ENCODE measurements at regions not wholly inside any gene's neighbourhood (a gene's known extent, or its start where the extent isn't known, plus 50 kb on each side); places are given as distances from the start of the nearest gene placed in this dataset.

DNA sequence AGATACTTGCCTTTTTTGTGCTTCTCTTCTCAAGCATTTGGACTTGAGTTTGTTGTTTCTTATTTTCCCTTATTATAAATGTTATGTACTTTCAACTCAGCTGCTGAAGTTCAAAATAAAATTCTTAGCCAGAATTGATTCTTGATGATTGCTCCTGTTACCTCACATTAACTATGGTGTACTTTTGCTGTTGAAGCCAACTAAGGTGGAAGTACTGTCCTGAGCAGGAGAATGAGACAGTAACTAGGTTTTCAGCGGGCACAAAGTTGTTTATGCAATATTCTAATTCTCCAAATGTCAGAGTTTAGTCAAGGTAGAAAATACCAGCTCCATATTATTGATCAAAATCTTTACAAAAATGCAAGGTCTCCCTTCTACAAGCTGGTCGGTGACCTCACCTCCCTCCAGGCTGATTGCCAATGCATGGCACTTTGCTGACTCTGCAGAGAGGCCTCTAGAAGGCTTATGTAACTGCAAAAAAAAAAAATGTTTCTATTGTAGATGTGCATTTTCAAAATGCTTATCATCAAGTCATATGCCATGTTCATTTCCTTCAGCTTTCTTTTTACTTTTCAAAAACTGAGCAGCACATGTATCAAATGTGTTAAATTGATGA, 1783.5 kb upstream of the WWC1 start:
- H3K36me3 ChIP-seq (ENCODE audit: low read depth): no peaks in the 10 kb centered on the region
- ATAC-seq (ENCODE audit: low read depth): no peak

DNA sequence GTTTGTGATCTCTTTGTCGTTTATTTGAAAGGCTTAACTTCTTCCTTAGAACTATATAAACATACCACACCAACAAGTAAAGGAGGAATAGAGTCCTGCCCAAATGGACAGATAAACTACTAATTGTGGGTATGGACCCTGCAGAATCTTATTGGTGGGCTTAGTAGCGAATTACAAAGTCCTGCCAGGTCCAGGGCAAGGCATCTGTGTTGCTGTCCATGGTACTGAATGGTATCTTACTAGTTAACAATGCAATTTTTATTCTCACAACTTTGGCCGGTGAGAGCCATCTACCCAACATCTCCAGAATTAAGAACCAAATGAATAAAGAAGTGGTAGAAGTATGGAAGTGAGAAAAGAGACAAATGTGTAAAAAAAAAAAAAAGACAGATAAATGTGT, 1782.4 kb upstream of the WWC1 start:
- no peak overlapping the region for H3K27ac ChIP-seq (ENCODE audit: poor library complexity, severe bottlenecking)
- no peaks in the 10 kb centered on the region for H3K4me1 ChIP-seq (ENCODE audit: insufficient read depth, poor library complexity, severe bottlenecking)
- ATAC-seq (ENCODE audit: low read depth): 0 out of 3 replicates have a peak, but pooled peaks have one; percentile 44
- DNase-seq (ENCODE audit: low spot score): no peak
- TF ChIP-seq, protein P1, sequence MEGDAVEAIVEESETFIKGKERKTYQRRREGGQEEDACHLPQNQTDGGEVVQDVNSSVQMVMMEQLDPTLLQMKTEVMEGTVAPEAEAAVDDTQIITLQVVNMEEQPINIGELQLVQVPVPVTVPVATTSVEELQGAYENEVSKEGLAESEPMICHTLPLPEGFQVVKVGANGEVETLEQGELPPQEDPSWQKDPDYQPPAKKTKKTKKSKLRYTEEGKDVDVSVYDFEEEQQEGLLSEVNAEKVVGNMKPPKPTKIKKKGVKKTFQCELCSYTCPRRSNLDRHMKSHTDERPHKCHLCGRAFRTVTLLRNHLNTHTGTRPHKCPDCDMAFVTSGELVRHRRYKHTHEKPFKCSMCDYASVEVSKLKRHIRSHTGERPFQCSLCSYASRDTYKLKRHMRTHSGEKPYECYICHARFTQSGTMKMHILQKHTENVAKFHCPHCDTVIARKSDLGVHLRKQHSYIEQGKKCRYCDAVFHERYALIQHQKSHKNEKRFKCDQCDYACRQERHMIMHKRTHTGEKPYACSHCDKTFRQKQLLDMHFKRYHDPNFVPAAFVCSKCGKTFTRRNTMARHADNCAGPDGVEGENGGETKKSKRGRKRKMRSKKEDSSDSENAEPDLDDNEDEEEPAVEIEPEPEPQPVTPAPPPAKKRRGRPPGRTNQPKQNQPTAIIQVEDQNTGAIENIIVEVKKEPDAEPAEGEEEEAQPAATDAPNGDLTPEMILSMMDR (IDR thresholded peaks at IDR 0.05; ENCODE audit: poor library complexity, severe bottlenecking): no peak
- no peaks in the 10 kb centered on the region for H3K36me3 ChIP-seq (ENCODE audit: low read depth)
- no peaks in the 10 kb centered on the region for H3K27me3 ChIP-seq (ENCODE audit: insufficient read depth, poor library complexity, severe bottlenecking)
- no peaks in the 10 kb centered on the region for H3K9me3 ChIP-seq (ENCODE audit: severe bottlenecking)
- no peak overlapping the region for H3K4me3 ChIP-seq (ENCODE audit: severe bottlenecking)

More for the DNA sequence above, 1783.5 kb upstream of the WWC1 start:
- Histone ChIP-seq H3K27me3 (ENCODE audit: insufficient read depth, poor library complexity, severe bottlenecking) (no peaks in the 10 kb centered on the region), H3K27ac (ENCODE audit: poor library complexity, severe bottlenecking) (no peak overlapping the region), H3K4me1 (ENCODE audit: insufficient read depth, poor library complexity, severe bottlenecking) (no peaks in the 10 kb centered on the region), H3K4me3 (ENCODE audit: severe bottlenecking) (no peak overlapping the region), H3K9me3 (ENCODE audit: severe bottlenecking) (no peaks in the 10 kb centered on the region)
- DNase-seq (ENCODE audit: low spot score): no peak
- TF ChIP-seq, protein P1 (IDR thresholded peaks at IDR 0.05; ENCODE audit: poor library complexity, severe bottlenecking): no peak

DNA sequence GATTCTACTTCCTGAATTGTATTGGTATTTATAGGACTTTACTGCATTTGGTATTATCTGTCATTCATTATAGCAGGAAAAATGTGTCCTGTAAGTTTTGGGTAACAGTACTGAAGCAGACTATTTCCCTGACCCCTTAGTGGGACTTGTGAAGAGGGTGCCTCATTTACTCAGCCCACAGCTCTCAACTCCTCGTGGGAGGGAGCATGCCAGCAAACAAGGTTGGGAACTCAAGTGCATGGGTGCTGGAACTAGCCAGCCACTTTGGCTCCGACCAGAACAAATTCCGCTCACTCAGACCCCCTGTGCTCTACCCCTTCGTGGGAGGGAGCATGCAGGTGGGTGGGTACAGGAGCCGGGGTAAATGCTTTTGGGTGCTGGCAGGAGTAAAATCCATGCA, 1773.5 kb upstream of the WWC1 start:
- H3K27ac ChIP-seq (ENCODE audit: poor library complexity, severe bottlenecking): no peak overlapping the region
- peaks cover 17% of the 10 kb centered on the region for H3K27me3 ChIP-seq (ENCODE audit: insufficient read depth, poor library complexity, severe bottlenecking)
- TF ChIP-seq, protein P1 (IDR thresholded peaks at IDR 0.05; ENCODE audit: poor library complexity, severe bottlenecking): no peak
- H3K36me3 ChIP-seq (ENCODE audit: low read depth): no peaks in the 10 kb centered on the region
- no peaks in the 10 kb centered on the region for H3K9me3 ChIP-seq (ENCODE audit: severe bottlenecking)
- DNase-seq (ENCODE audit: low spot score) (no peak), ATAC-seq (ENCODE audit: low read depth) (no peak)
- H3K4me3 ChIP-seq (ENCODE audit: severe bottlenecking): no peak overlapping the region
- no peaks in the 10 kb centered on the region for H3K4me1 ChIP-seq (ENCODE audit: insufficient read depth, poor library complexity, severe bottlenecking)

DNA sequence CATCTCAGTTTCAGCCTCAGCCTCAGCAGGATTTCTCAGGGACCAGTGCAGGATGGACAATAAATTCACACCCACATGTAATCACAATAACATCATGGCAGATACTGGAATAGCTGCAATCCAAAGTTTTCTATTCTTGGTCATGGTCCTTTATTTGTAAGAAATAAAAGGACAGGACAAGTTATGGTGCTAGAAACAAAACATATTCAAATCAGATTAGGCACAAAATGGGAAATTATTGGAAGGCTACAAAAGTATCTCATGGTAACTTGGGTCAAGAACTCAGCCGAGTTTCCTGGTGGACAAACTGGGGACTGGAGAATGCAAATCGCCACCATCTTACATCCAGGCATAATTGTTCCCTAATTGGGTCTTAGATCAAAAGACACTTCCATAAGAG, 1768.2 kb upstream of the WWC1 start:
- TF ChIP-seq, protein P1 (IDR thresholded peaks at IDR 0.05; ENCODE audit: poor library complexity, severe bottlenecking): no peak
- Histone ChIP-seq H3K9me3 (ENCODE audit: severe bottlenecking) (no peaks in the 10 kb centered on the region), H3K4me3 (ENCODE audit: severe bottlenecking) (no peak overlapping the region), H3K36me3 (ENCODE audit: low read depth) (no peaks in the 10 kb centered on the region), H3K4me1 (ENCODE audit: insufficient read depth, poor library complexity, severe bottlenecking) (no peaks in the 10 kb centered on the region), H3K27ac (ENCODE audit: poor library complexity, severe bottlenecking) (no peak overlapping the region), H3K27me3 (ENCODE audit: insufficient read depth, poor library complexity, severe bottlenecking) (peaks cover 12% of the 10 kb centered on the region)
- DNase-seq (ENCODE audit: low spot score): no peak
- ATAC-seq (ENCODE audit: low read depth): no peak

DNA sequence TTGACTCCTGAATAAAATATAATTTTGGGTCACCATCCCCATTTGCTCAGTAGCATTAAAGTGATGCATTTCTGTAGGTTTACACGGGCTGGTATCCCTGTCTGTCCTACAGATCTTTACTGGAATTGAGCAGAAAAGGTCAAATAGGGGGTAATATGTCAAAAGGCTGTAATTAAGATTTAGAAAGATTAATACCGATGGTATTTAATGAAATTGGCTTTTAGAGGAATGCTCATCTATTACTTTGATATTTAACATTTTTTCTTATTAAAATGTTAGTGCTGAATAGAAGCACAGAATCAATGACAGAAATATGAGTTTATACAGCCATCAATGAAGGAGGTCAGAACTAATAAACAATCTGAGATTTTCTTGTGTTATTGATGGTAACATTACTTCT, 1762.2 kb upstream of the WWC1 start:
- ATAC-seq (ENCODE audit: low read depth): no peak

More for the DNA sequence above, 1762.2 kb upstream of the WWC1 start:
- H3K27ac ChIP-seq (ENCODE audit: poor library complexity, severe bottlenecking): no peak overlapping the region
- peaks cover 15% of the 10 kb centered on the region for H3K27me3 ChIP-seq (ENCODE audit: insufficient read depth, poor library complexity, severe bottlenecking)
- no peaks in the 10 kb centered on the region for H3K9me3 ChIP-seq (ENCODE audit: severe bottlenecking)
- H3K4me3 ChIP-seq (ENCODE audit: severe bottlenecking): no peak overlapping the region
- no peaks in the 10 kb centered on the region for H3K4me1 ChIP-seq (ENCODE audit: insufficient read depth, poor library complexity, severe bottlenecking)
- H3K36me3 ChIP-seq (ENCODE audit: low read depth): no peaks in the 10 kb centered on the region
- DNase-seq (ENCODE audit: low spot score): no peak
- TF ChIP-seq, protein P1 (IDR thresholded peaks at IDR 0.05; ENCODE audit: poor library complexity, severe bottlenecking): no peak
